HPDE6-E6E7 (cell line): ENCODE measurements at regions not wholly inside any gene's neighbourhood (a gene's known extent, or its start where the extent isn't known, plus 50 kb on each side); places are given as distances from the start of the nearest gene placed in this dataset.
"Not testable (repeated sequence)": the region's sequence is repeated elsewhere in the genome, so short reads cannot be mapped to it uniquely, and the experiment has no call there.

Source experiments
- DNase-seq: peaks from one replicate; pipeline ENCODE4 v3.0.0; 2011; ENCODE audit warnings: missing footprints; ENCODE audit errors: extremely low spot score

DNA sequence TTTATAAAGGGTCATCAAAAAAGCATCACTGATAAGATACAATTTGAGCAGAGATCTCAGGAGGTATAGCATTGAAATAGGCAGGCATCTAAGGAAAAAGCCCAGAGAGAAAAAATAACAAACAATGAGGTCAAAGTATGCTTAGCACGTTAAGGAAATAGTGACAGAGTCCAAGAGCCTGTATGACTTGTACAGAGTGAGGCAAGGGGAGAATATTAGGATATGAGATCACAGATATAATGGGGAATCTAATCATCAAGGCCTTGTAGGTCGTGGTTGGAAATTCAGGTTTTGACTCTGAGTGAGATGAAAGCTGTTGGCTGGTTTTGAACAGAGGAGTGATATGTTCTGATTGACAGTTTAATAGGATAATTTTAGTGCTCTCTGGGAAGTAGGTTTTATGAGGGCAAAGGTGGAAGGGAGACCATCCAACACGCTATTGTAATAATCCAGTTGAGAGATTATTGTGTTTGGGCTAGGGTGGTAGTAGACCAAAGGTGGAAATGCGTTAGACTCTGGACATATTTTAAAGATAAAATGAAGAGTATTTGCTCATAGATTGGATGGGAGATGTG is 644.6 kb upstream of the TMPRSS15 start:
- DNase-seq: no peak

DNA sequence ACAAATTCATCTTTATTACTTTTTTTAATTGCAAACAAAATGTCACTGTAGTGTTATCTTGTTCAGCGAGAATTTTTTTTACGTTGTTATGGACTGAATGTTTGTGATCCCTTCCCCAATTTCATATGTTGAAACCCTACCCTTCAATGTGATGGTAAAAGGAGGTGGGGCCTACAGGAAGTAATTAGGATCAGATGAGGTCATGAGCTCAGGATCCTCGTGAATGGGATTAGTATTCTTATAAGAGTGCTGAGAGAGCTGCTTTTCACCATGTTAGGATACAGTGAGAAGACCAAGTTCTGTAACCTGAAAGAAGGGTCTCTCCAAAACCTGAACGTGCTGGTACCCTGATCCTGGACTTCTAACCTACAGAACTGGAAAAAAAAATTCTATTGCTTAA is 646.0 kb upstream of the TMPRSS15 start:
- DNase-seq: no peak

GRCh38 chr21:19065164-19065563 is 661.6 kb upstream of the TMPRSS15 start:
- DNase-seq: no peak

GRCh38 chr21:19076031-19076430 is 672.4 kb upstream of the TMPRSS15 start:
- DNase-seq: no peak

GRCh38 chr21:19109694-19110093 is 706.1 kb upstream of the TMPRSS15 start:
- DNase-seq: no peak

- DNase-seq: not testable (repeated sequence)
Observed at GRCh38 chr21:19119259-19119658, 715.7 kb upstream of the TMPRSS15 start.

- no peak for DNase-seq
Observed at GRCh38 chr21:19120591-19120990, 717.0 kb upstream of the TMPRSS15 start.

- no peak for DNase-seq
Observed at GRCh38 chr21:19122356-19122755, 718.8 kb upstream of the TMPRSS15 start.

DNA sequence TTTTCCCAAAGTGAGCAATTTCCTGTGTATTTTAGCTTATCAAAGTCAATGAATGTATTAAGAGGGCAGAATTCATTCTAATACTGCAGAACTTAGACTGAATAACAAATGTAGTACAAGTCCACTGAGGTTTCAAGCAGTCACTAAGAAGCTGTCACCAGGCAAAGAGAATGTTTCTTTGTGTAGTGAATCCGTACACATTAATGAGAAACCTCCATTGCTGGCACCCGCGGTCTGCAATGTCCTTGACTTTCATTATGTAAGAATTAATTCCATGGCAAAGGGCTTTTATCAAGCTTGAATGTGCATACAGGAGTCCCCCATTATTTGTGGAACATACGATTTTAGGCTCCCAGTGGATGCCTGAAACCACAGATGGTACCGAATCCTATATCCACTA is 719.5 kb upstream of the TMPRSS15 start:
- no peak for DNase-seq

- DNase-seq: no peak
Observed at GRCh38 chr21:19123525-19123924, 719.9 kb upstream of the TMPRSS15 start.

DNA sequence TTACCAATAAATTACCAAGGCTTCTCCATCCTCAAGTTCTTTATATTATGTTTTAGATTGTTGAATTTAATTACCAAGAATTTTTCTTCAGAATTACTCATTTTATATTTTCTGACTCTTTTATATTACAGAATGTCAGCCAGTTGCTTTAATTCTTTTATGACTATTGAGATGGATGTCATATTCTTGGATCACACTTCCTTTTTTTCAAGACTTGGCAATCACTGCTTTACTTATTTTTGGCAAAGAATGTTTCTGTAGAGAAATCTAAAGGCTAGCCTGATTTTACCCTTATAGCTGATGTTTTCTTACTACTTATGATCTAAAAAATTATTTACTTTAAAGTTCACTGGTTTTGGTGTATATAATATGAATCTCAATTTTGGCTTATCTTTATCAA is 721.1 kb upstream of the TMPRSS15 start:
- DNase-seq: no peak

- no peak for DNase-seq
Observed at GRCh38 chr21:19130379-19131028, 726.9 kb upstream of the TMPRSS15 start.

DNA sequence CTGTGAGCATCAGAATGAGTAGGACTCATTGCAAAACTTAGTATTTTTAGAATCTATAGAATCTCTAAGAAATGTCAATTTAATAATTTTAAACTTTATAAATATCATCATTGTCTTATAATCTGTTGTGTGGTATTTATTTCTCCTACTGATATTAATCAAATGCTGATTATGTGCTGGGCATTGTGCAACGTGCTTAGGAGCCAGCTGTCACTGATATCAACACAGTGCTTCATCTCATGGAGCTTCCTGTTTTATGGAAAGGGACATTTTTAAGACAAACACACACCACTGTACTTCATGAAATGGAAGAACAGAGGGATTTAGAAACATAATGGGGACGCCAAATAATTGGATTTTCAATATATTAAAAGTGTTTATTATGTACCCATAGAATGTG is 737.9 kb upstream of the TMPRSS15 start:
- no peak for DNase-seq

GRCh38 chr21:19145682-19146293 is 742.2 kb upstream of the TMPRSS15 start:
- DNase-seq: no peak

- no peak for DNase-seq
Observed at GRCh38 chr21:19148056-19148455, 744.5 kb upstream of the TMPRSS15 start.

DNA sequence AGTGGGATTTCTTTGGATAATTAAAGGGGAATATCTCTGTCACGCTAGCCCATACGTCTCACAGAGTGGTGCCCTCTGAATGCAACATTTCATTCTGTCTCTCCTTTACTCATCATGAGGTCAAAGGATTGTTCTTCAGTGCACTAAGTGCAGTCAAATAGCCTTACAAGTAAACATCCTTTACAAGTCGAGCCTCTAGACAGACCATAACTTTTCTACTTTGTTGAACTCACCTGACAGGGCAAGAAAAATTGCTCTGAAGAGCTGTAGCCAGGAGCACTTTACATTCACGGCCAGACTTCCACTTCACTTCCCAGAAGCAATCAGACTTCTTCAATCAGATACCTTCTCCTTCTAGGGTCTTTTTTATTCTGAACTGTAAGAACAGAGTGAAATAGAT is 768.0 kb upstream of the TMPRSS15 start:
- no peak for DNase-seq

GRCh38 chr21:19181604-19182140 is 778.1 kb upstream of the TMPRSS15 start:
- no peak for DNase-seq

DNA sequence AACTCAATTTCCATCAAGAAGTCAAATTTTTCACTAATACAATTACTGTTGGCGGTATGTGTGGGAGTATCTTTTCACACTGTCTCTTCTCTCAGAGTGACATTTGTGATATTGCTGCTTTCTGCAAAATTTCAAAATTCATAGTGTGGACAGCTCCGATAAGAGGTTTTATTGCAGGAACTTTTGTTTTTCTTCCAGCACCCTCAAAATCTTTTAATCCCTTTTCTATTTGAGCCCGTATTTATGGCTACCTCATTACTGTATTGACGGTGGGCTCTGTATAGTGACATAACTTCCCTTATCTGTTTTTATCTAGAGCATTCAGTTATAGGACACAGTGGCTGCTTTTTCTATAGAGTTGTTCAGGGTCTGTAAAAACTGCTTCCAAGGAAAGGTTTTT is 794.4 kb upstream of the TMPRSS15 start:
- DNase-seq: no peak

DNA sequence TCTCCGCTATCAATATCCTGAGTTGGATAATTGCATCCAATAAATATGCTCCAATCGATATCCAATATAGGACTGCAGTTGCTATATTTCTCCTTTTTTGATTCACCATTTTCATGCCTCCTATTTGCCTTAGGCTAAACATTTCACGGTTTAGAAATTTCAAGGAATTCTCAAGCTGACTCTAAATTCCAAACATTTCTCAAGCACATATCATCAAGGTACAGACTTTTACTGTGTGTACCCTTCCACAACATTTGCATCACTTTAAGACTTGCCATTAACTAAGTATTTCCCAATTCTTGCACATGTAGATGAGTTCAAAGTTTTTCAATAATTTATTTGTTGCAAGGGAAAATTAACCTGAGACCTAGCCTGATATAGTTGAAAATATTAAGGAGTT is 795.2 kb upstream of the TMPRSS15 start:
- DNase-seq: no peak

DNA sequence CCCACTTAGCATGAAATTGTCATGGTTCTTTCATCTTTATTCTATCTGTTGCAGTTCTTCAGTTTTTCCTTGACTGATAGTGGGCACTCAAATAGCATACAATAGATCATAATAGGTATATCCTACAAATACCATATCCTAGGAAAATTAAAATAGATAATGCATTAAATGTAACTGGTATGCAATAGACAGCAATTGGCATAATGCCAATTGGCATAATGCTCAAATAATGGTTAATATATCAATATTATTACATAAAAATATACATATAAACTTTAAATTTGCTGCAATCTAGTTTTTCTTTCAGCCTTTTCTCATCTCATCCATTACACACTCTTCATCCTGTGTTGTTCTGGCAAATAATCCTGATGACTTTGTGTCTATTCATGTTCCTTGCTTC is 814.6 kb upstream of the TMPRSS15 start:
- no peak for DNase-seq

DNA sequence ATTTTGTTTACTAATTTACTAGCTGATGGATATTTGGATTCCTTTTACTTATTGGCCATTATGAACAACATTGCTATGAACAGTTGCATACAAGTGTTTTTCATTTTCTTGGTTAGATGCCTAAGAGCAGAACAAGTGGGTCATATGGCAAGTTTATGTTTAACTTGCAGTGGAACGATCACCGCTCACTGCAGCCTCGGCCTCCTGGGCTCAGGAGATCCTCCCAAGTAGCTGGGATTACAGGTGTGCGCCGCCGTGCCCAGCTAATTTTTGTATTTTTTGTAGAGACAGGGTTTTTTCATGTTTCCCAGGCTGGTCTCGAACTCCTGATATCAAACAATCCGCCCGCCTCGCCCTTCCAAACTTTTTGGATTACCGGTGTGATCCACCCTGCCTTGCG is 820.5 kb upstream of the TMPRSS15 start:
- no peak for DNase-seq

DNA sequence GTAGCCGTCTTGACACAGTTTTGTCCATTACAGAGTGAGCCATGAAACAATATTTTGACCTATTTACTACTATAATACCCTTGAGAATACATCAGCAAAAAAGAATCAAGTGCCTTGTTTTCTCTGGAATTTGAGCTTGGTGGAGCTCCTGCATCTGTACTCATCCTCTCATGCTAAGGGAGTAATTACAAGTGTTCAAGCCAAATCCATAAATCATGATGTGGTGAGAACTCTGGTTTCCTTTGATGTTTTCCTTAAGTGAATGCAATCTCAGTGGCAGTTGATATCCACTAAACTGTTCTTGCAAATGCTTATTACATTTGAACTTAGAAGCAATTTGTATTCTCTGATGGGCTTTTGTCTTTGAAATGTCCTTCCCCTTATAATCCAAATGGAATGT is 824.6 kb upstream of the TMPRSS15 start:
- no peak for DNase-seq

DNA sequence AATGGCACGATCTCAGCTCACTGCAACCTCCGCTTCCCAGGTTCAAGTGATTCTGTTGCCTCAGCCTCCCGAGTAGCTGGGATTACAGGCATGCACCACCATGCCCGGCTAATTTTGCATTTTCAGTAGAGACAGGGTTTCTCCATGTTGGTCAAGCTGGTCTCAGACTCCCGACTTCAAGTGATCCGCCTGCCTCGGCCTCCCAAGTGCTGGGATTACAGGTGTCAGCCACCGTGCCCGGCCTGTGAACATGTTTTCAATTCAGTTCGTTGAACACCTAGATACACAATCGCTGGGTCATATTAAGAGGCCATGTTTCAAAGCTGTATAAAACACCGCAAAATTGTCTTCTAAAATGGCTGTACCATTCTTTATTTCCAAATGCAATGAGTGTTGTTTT is 830.3 kb upstream of the TMPRSS15 start:
- not testable (repeated sequence) for DNase-seq
